T-helper 17 cell (primary cell): ENCODE measurements at regions not wholly inside any gene's neighbourhood (a gene's known extent, or its start where the extent isn't known, plus 50 kb on each side); places are given as distances from the start of the nearest gene placed in this dataset.

ENCODE experiments used
- ATAC-seq: fragments of 150-1000 bp; cut with Tn5 transposase; 2 replicates; pipeline ENCODE4 v1.10.0; 2021; ENCODE audit warnings: mild to moderate bottlenecking, moderate library complexity
- DNase-seq, 3 donors: peaks; one replicate each; pipeline versions ENCODE4 v3.0.0 to v3.0.0-alpha.2; 2020 to 2021
- H3K9me3 ChIP-seq: one replicate; pipeline ENCODE4 v1.7.0; 2013; ENCODE audit warnings: low read length, mild to moderate bottlenecking; ENCODE audit not compliant: control insufficient read depth, poor library complexity, severe bottlenecking
- H3K27ac Mint-ChIP-seq: one replicate; pipeline ENCODE4 v1.8.0; 2022; ENCODE audit warnings: mild to moderate bottlenecking, moderate library complexity, mixed read lengths
- H3K27me3 Mint-ChIP-seq: one replicate; pipeline ENCODE4 v1.8.0; 2022; ENCODE audit warnings: mixed read lengths
- H3K36me3 Mint-ChIP-seq: one replicate; pipeline ENCODE4 v1.8.0; 2022; ENCODE audit warnings: low read depth, mixed read lengths
- H3K4me1 Mint-ChIP-seq: one replicate; pipeline ENCODE4 v1.8.0; 2022; ENCODE audit warnings: mild to moderate bottlenecking, mixed read lengths
- H3K4me3 Mint-ChIP-seq: one replicate; pipeline ENCODE4 v1.8.0; 2022; ENCODE audit warnings: mild to moderate bottlenecking, moderate library complexity, mixed read lengths

GRCh38 chr12:90343966-90344365 is 611.0 kb downstream of the CCER1 start:
- ATAC-seq (no peak), DNase-seq (no peak)
- Mint-ChIP-seq H3K27me3 (peaks cover 43% of the 10 kb centered on the region), H3K27ac (no peak overlapping the region), H3K4me1 (no peaks in the 10 kb centered on the region), H3K36me3 (no peaks in the 10 kb centered on the region), H3K4me3 (no peak overlapping the region)
- H3K9me3 ChIP-seq: no peaks in the 10 kb centered on the region

- H3K27ac Mint-ChIP-seq: no peak overlapping the region
- H3K4me1 Mint-ChIP-seq: no peaks in the 10 kb centered on the region
- H3K4me3 Mint-ChIP-seq: no peak overlapping the region
- ATAC-seq (no peak), DNase-seq (no peak)
- H3K9me3 ChIP-seq: no peaks in the 10 kb centered on the region
- H3K36me3 Mint-ChIP-seq: no peaks in the 10 kb centered on the region
- H3K27me3 Mint-ChIP-seq: peaks cover 40% of the 10 kb centered on the region
Observed at GRCh38 chr12:90342081-90342480, 612.9 kb downstream of the CCER1 start.

GRCh38 chr12:90339837-90340236 is 615.1 kb downstream of the CCER1 start:
- Mint-ChIP-seq H3K27me3 (peaks cover 25% of the 10 kb centered on the region), H3K4me1 (peaks cover 3% of the 10 kb centered on the region), H3K4me3 (no peak overlapping the region), H3K27ac (no peak overlapping the region), H3K36me3 (no peaks in the 10 kb centered on the region)
- no peak for DNase-seq
- H3K9me3 ChIP-seq: no peaks in the 10 kb centered on the region
- ATAC-seq: no peak

- H3K4me3 Mint-ChIP-seq: no peak overlapping the region
- peaks cover 3% of the 10 kb centered on the region for H3K4me1 Mint-ChIP-seq
- ATAC-seq (no peak), DNase-seq (no peak)
- H3K27ac Mint-ChIP-seq: no peak overlapping the region
- no peaks in the 10 kb centered on the region for H3K9me3 ChIP-seq
- peaks cover 25% of the 10 kb centered on the region for H3K27me3 Mint-ChIP-seq
- no peaks in the 10 kb centered on the region for H3K36me3 Mint-ChIP-seq
Observed at GRCh38 chr12:90338365-90338764, 616.6 kb downstream of the CCER1 start.

- peaks cover 3% of the 10 kb centered on the region for H3K4me1 Mint-ChIP-seq
- no peak overlapping the region for H3K27ac Mint-ChIP-seq
- no peak for ATAC-seq
- H3K9me3 ChIP-seq: no peaks in the 10 kb centered on the region
- H3K4me3 Mint-ChIP-seq: no peak overlapping the region
- DNase-seq: no peak
- no peaks in the 10 kb centered on the region for H3K36me3 Mint-ChIP-seq
- peaks cover 12% of the 10 kb centered on the region for H3K27me3 Mint-ChIP-seq
Observed at GRCh38 chr12:90337018-90337417, 618.0 kb downstream of the CCER1 start.

GRCh38 chr12:90335566-90335965 is 619.4 kb downstream of the CCER1 start:
- Mint-ChIP-seq H3K27me3 (peaks cover 4% of the 10 kb centered on the region), H3K4me3 (no peak overlapping the region)
- ATAC-seq: no peak

GRCh38 chr12:90333939-90334338 is 621.0 kb downstream of the CCER1 start:
- no peak overlapping the region for H3K27ac Mint-ChIP-seq
- peaks cover 3% of the 10 kb centered on the region for H3K4me1 Mint-ChIP-seq

More at GRCh38 chr12:90335566-90335965, 619.4 kb downstream of the CCER1 start:
- Mint-ChIP-seq H3K4me1 (peaks cover 3% of the 10 kb centered on the region), H3K36me3 (no peaks in the 10 kb centered on the region), H3K27ac (no peak overlapping the region)
- H3K9me3 ChIP-seq: no peaks in the 10 kb centered on the region
- DNase-seq: no peak

GRCh38 chr12:90333424-90333823 is 621.6 kb downstream of the CCER1 start:
- no peak overlapping the region for H3K27ac Mint-ChIP-seq
- no peaks in the 10 kb centered on the region for H3K36me3 Mint-ChIP-seq
- no peak for DNase-seq
- H3K27me3 Mint-ChIP-seq: no peaks in the 10 kb centered on the region
- H3K4me1 Mint-ChIP-seq: peaks cover 3% of the 10 kb centered on the region
- no peak overlapping the region for H3K4me3 Mint-ChIP-seq
- H3K9me3 ChIP-seq: no peaks in the 10 kb centered on the region
- ATAC-seq: no peak

More at GRCh38 chr12:90333939-90334338, 621.0 kb downstream of the CCER1 start:
- H3K9me3 ChIP-seq: no peaks in the 10 kb centered on the region
- Mint-ChIP-seq H3K36me3 (no peaks in the 10 kb centered on the region), H3K4me3 (no peak overlapping the region), H3K27me3 (no peaks in the 10 kb centered on the region)
- ATAC-seq (no peak), DNase-seq (no peak)

- H3K27ac Mint-ChIP-seq: no peak overlapping the region
- H3K4me3 Mint-ChIP-seq: no peak overlapping the region
- H3K27me3 Mint-ChIP-seq: no peaks in the 10 kb centered on the region
- H3K4me1 Mint-ChIP-seq: peaks cover 3% of the 10 kb centered on the region
- H3K36me3 Mint-ChIP-seq: no peaks in the 10 kb centered on the region
- ATAC-seq (no peak), DNase-seq (no peak)
- H3K9me3 ChIP-seq: no peaks in the 10 kb centered on the region
Observed at GRCh38 chr12:90331821-90332220, 623.2 kb downstream of the CCER1 start.

GRCh38 chr12:90331262-90331661 is 622.6 kb upstream of the ATP2B1 start:
- H3K9me3 ChIP-seq: no peaks in the 10 kb centered on the region
- DNase-seq: no peak
- Mint-ChIP-seq H3K4me1 (peaks cover 3% of the 10 kb centered on the region), H3K4me3 (no peak overlapping the region), H3K27ac (no peak overlapping the region), H3K27me3 (no peaks in the 10 kb centered on the region), H3K36me3 (no peaks in the 10 kb centered on the region)
- no peak for ATAC-seq

- H3K36me3 Mint-ChIP-seq: no peaks in the 10 kb centered on the region
- no peaks in the 10 kb centered on the region for H3K9me3 ChIP-seq
- no peaks in the 10 kb centered on the region for H3K4me1 Mint-ChIP-seq
- DNase-seq (no peak), ATAC-seq (no peak)
- H3K27me3 Mint-ChIP-seq: no peaks in the 10 kb centered on the region
- no peak overlapping the region for H3K27ac Mint-ChIP-seq
- H3K4me3 Mint-ChIP-seq: no peak overlapping the region
Observed at GRCh38 chr12:90327793-90328743, 619.4 kb upstream of the ATP2B1 start.

GRCh38 chr12:90323217-90323616 is 614.6 kb upstream of the ATP2B1 start:
- Mint-ChIP-seq H3K36me3 (no peaks in the 10 kb centered on the region), H3K27ac (no peak overlapping the region), H3K4me3 (no peak overlapping the region), H3K4me1 (no peaks in the 10 kb centered on the region), H3K27me3 (peaks cover 4% of the 10 kb centered on the region)
- DNase-seq (no peak), ATAC-seq (no peak)
- no peaks in the 10 kb centered on the region for H3K9me3 ChIP-seq

GRCh38 chr12:90322006-90322405 is 613.4 kb upstream of the ATP2B1 start:
- Mint-ChIP-seq H3K36me3 (no peaks in the 10 kb centered on the region), H3K4me3 (no peak overlapping the region), H3K4me1 (no peaks in the 10 kb centered on the region), H3K27ac (no peak overlapping the region), H3K27me3 (peaks cover 11% of the 10 kb centered on the region)
- DNase-seq (no peak), ATAC-seq (no peak)
- no peaks in the 10 kb centered on the region for H3K9me3 ChIP-seq

GRCh38 chr12:90321369-90321768 is 612.7 kb upstream of the ATP2B1 start:
- Mint-ChIP-seq H3K36me3 (no peaks in the 10 kb centered on the region), H3K4me1 (no peaks in the 10 kb centered on the region), H3K4me3 (no peak overlapping the region), H3K27me3 (peaks cover 15% of the 10 kb centered on the region), H3K27ac (no peak overlapping the region)
- DNase-seq: no peak
- no peak for ATAC-seq
- no peaks in the 10 kb centered on the region for H3K9me3 ChIP-seq
